Naive thymus-derived CD8-positive, alpha-beta T cell (primary cell): ENCODE measurements at regions not wholly inside any gene's neighbourhood (a gene's known extent, or its start where the extent isn't known, plus 50 kb on each side); places are given as distances from the start of the nearest gene placed in this dataset.

Experiments
- ATAC-seq, 2 donors: fragments of 150-1000 bp; cut with Tn5 transposase in 1 of 2; sonication (Bioruptor Pico), chemical (Tn5 transposase) in 1 of 2; 1 replicate in 1 of 2; 2 replicates in 1 of 2; pipeline ENCODE4 v1.10.0; 2021; ENCODE audit warnings: mild to moderate bottlenecking in 2 of 2, moderate library complexity in 2 of 2
- POLR2A ChIA-PET: fragments of 350-600 bp; sonication (Branson Sonifier 250); formaldehyde crosslinking; loops from one replicate; lab custom pipeline; 2021; ENCODE audit warnings: antibody characterized with exemption; lab: Charles Lee
- DNase-seq, 10 donors: peaks; one replicate each; pipeline versions ENCODE4 v3.0.0 to v3.0.0-alpha.2; 2020 to 2022
- H3K27ac Mint-ChIP-seq, 10 donors: one replicate each; pipeline ENCODE4 v1.8.0; 2020 to 2022; ENCODE audit warnings: mild to moderate bottlenecking in 10 of 10, mixed read lengths in 10 of 10, moderate library complexity in 4 of 10, inconsistent platforms in 1 of 10
- H3K27me3 Mint-ChIP-seq, 5 donors: one replicate each; pipeline ENCODE4 v1.8.0; 2021 to 2022; ENCODE audit warnings: mixed read lengths in 5 of 5
- H3K36me3 Mint-ChIP-seq, 3 donors: one replicate each; pipeline ENCODE4 v1.8.0; 2020 to 2022; ENCODE audit warnings: mixed read lengths in 3 of 3, mild to moderate bottlenecking in 2 of 3, inconsistent platforms in 1 of 3
- H3K4me1 Mint-ChIP-seq, 4 donors: one replicate each; pipeline ENCODE4 v1.8.0; 2021 to 2022; ENCODE audit warnings: mixed read lengths in 4 of 4
- H3K4me3 Mint-ChIP-seq, 10 donors: one replicate each; pipeline ENCODE4 v1.8.0; 2020 to 2022; ENCODE audit warnings: mild to moderate bottlenecking in 10 of 10, mixed read lengths in 10 of 10, moderate library complexity in 6 of 10, inconsistent platforms in 1 of 10
- H3K9me3 Mint-ChIP-seq, 9 donors: one replicate each; pipeline ENCODE4 v1.8.0; 2020 to 2022; ENCODE audit warnings: mixed read lengths in 9 of 9, mild to moderate bottlenecking in 3 of 9, inconsistent platforms in 1 of 9, moderate library complexity in 1 of 9

DNA sequence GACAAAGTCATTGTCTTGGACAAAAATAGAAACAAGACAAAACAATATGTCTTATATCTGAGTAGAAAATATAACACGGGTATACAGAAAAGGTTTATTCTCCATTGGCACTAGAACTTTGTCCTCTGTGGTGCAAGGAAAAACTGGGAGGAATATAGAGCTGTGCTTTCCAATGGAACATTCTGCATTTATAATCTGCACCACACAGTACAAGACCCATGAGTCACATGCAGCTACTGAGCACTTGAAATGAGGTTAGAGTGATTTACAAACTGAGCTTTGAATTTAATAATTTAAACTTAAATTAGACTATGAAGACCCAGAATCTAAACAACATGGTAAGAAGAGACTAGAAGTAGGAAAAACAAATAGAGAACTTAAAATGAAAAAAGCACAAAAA, 86.1 kb downstream of the RAP2A start:
- Mint-ChIP-seq H3K4me3 (no peak overlapping the region), H3K27ac (no peak overlapping the region), H3K36me3 (peaks cover 0 to 5% (median 0%) of the 10 kb centered on the region in 3 donors), H3K27me3 (peaks cover 6 to 15% (median 8%) of the 10 kb centered on the region in 5 donors), H3K9me3 (peaks cover 0 to 16% (median 2%) of the 10 kb centered on the region in 9 donors), H3K4me1 (no peaks in the 10 kb centered on the region)
- no peak for ATAC-seq
- POLR2A ChIA-PET, result no interaction called here
- DNase-seq, result no peak

DNA sequence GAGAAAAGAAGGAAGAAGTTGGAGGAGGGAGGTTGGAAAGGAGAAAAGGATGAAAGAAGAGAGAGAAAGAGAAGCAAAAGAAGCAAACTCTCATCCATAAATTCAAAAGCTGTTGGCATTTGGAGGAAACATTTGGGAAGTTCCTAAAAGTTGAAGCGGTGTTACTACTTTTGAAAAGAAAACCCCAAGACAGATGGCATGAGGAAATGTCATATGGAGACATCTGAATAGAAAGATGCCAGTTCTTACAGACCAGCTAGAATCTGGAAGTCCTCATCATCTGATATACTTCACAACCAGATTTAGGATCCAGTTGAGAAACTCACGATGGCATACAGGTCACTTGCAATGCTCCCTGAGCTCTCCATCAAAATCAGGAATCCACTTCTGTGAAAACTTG, 86.9 kb downstream of the RAP2A start:
- H3K4me1 Mint-ChIP-seq, result no peaks in the 10 kb centered on the region
- no peak for ATAC-seq
- H3K9me3 Mint-ChIP-seq, result peaks cover 0 to 16% (median 2%) of the 10 kb centered on the region in 9 donors
- peaks cover 0 to 5% (median 0%) of the 10 kb centered on the region in 3 donors for H3K36me3 Mint-ChIP-seq
- H3K27me3 Mint-ChIP-seq, result peaks cover 6 to 15% (median 8%) of the 10 kb centered on the region in 5 donors
- POLR2A ChIA-PET, result no interaction called here
- H3K4me3 Mint-ChIP-seq, result no peak overlapping the region
- H3K27ac Mint-ChIP-seq, result no peak overlapping the region
- DNase-seq, result no peak

DNA sequence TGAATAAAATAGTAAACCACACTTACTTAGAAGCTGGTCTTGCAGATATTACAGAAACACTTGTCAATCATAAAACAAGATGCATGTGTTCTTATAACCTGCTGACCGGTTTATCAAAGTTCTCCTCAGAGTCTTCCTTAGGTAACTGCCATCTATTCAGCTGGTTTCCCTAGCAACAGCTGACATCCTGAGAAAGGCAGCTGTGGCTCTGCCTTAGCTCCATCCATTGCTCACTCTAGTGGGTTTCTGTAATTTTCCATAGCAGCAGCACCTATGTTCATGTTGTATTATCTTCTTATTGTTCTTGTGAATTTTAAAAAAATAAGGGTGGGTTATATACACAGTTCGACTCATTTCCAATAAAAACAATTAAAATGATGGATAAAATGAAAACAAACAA, 87.8 kb downstream of the RAP2A start:
- Mint-ChIP-seq H3K4me1 (no peaks in the 10 kb centered on the region), H3K27ac (no peak overlapping the region), H3K36me3 (peaks cover 0 to 5% (median 0%) of the 10 kb centered on the region in 3 donors), H3K27me3 (peaks cover 6 to 15% (median 8%) of the 10 kb centered on the region in 5 donors), H3K9me3 (peaks cover 0 to 16% (median 2%) of the 10 kb centered on the region in 9 donors), H3K4me3 (no peak overlapping the region)
- POLR2A ChIA-PET, result no interaction called here
- ATAC-seq (no peak), DNase-seq (no peak)

DNA sequence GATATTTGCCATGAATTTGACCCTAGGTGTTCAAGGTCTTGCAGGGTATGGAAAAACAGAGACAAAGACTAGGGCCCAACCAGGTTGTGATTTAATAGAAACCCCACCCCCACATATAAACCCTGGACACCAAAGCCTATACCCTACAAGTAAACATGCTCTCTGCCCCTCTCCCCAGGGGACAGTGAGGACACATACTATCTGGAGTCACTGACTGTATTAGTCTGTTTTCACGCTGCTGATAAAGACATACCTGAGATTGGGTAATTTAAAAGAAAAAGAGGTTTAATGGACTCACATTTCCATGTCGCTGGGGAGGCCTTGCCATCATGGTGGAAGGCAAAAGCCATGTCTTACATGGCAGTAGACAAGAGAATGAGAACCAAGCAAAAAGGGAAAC, 88.3 kb downstream of the RAP2A start:
- Mint-ChIP-seq H3K9me3 (peaks cover 0 to 16% (median 2%) of the 10 kb centered on the region in 9 donors), H3K27me3 (peaks cover 6 to 15% (median 8%) of the 10 kb centered on the region in 5 donors), H3K36me3 (peaks cover 0 to 5% (median 0%) of the 10 kb centered on the region in 3 donors), H3K4me1 (no peaks in the 10 kb centered on the region), H3K27ac (no peak overlapping the region), H3K4me3 (no peak overlapping the region)
- DNase-seq (no peak), ATAC-seq (no peak)
- POLR2A ChIA-PET, result no interaction called here

DNA sequence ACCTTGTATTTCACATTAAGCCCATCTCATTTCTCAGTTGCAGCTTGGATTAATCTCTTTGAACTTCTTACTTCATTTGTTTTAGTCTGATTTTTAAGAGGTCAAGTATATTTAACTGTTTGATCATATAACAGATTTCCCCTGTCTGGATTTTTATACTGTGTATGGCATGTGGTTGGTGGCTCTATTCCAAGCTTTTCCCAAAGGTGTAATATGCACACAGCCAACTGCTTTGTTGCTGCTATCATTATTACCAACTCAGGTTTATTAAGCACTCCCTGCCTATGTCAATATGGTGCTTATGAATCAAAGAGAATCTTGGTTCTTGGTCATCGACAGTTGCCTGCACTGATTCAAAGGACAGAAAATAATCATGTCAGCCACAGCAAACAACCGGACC, 92.6 kb downstream of the RAP2A start:
- ATAC-seq (no peak), DNase-seq (no peak)
- H3K4me1 Mint-ChIP-seq, result no peaks in the 10 kb centered on the region
- H3K27me3 Mint-ChIP-seq, result peaks cover 3 to 8% (median 4%) of the 10 kb centered on the region in 5 donors
- H3K27ac Mint-ChIP-seq, result no peak overlapping the region
- no peaks in the 10 kb centered on the region for H3K36me3 Mint-ChIP-seq
- H3K4me3 Mint-ChIP-seq, result no peak overlapping the region
- POLR2A ChIA-PET, result no interaction called here
- H3K9me3 Mint-ChIP-seq, result peaks cover 0 to 16% (median 0%) of the 10 kb centered on the region in 9 donors

DNA sequence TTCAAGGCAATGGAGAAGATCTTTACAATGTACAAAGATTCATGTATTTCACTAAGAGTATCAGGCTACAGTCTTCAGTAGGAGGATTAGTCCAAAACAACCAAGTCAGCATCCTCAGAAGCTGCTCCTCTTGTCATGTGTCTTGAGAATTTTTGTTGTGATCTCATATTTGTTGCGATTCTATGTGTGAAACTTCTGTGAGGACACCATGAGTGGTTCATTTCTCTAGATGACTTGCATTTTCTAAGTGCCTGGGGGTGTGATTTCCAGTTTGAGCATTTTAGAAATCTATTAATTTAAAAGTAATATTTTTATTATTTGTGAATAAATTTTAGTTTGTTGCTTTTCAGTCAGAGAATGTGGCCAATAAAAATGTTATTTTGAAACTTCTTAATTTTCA, 94.5 kb downstream of the RAP2A start:
- no peaks in the 10 kb centered on the region for H3K4me1 Mint-ChIP-seq
- H3K9me3 Mint-ChIP-seq, result peaks cover 0 to 13% (median 0%) of the 10 kb centered on the region in 9 donors
- peaks cover 0 to 4% (median 0%) of the 10 kb centered on the region in 3 donors for H3K36me3 Mint-ChIP-seq
- DNase-seq (no peak), ATAC-seq (no peak)
- POLR2A ChIA-PET, result no interaction called here
- H3K27ac Mint-ChIP-seq, result no peak overlapping the region
- H3K27me3 Mint-ChIP-seq, result peaks cover 0 to 9% (median 3%) of the 10 kb centered on the region in 5 donors
- H3K4me3 Mint-ChIP-seq, result no peak overlapping the region

DNA sequence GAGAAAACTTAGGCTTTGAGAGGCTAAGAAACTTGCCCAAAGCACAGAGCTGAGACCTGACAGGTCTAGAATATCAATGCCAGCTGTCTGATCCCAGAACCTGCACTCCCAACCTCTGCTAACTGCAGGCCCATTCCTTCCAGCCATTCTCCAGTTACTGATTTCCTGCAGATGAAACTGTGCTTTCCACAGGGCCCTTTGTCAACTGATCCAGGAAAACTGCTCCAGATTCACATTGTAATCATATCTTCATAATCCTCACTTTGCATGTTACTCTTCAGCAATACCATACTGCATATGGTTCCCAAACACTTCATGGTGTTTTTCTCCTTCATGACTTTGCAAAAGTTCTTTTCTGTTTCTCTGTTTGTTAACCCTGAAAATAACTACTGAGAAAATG, 100.6 kb downstream of the RAP2A start:
- Mint-ChIP-seq H3K27me3 (peaks cover 0 to 9% (median 4%) of the 10 kb centered on the region in 5 donors), H3K36me3 (peaks cover 0 to 4% (median 0%) of the 10 kb centered on the region in 3 donors), H3K27ac (no peak overlapping the region), H3K4me3 (no peak overlapping the region), H3K9me3 (peaks cover 0 to 3% (median 0%) of the 10 kb centered on the region in 9 donors), H3K4me1 (no peaks in the 10 kb centered on the region)
- ATAC-seq, result no peak
- POLR2A ChIA-PET, result no interaction called here
- no peak for DNase-seq

DNA sequence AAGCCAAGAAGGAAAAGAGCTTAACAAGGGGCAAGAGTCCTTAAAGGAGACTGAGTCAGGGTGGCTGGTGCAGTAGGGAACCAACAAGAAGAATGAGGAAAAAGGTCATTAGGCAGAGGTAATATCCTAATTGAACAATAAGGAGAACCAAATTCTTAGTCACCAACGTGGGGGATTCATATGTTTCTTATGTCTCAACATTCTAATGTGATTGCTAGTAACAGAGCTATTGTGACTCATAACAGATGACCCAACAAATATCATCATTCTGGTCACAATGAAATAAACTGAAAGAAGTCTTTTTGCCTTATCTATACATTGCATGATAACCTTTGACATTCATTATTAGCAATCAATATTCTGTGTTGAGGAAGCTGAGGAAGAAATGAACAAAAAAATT, 101.6 kb downstream of the RAP2A start:
- no peak overlapping the region for H3K4me3 Mint-ChIP-seq
- no peak for DNase-seq
- H3K4me1 Mint-ChIP-seq, result no peaks in the 10 kb centered on the region
- peaks cover 0 to 3% (median 0%) of the 10 kb centered on the region in 9 donors for H3K9me3 Mint-ChIP-seq
- H3K27me3 Mint-ChIP-seq, result peaks cover 0 to 9% (median 4%) of the 10 kb centered on the region in 5 donors
- no peak overlapping the region for H3K27ac Mint-ChIP-seq
- no peak for ATAC-seq
- POLR2A ChIA-PET, result no interaction called here
- H3K36me3 Mint-ChIP-seq, result peaks cover 0 to 4% (median 0%) of the 10 kb centered on the region in 3 donors

DNA sequence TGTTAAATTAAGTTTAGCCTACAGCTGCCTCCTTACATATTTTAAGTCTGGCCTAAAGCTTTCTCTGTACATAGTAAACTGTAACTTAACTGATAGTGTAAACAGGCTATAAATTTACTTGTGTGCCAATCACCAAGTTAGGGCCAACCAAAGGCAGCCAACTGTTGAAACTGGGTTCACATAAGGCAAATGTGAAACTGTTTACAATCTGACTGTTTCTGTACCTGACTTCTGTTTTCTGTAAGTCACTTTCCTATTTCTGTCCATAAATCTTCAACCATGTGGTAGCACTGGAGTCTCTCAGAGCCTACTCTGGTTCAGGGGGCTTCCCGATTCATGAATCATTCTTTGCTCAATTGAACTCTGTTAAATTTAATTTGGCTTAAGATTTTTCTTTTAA, 103.1 kb downstream of the RAP2A start:
- POLR2A ChIA-PET, result no interaction called here
- no peaks in the 10 kb centered on the region for H3K9me3 Mint-ChIP-seq
- DNase-seq (no peak), ATAC-seq (no peak)
- peaks cover 0 to 7% (median 0%) of the 10 kb centered on the region in 5 donors for H3K27me3 Mint-ChIP-seq
- no peak overlapping the region for H3K27ac Mint-ChIP-seq
- no peaks in the 10 kb centered on the region for H3K4me1 Mint-ChIP-seq
- no peak overlapping the region for H3K4me3 Mint-ChIP-seq
- H3K36me3 Mint-ChIP-seq, result peaks cover 0 to 4% (median 0%) of the 10 kb centered on the region in 3 donors

DNA sequence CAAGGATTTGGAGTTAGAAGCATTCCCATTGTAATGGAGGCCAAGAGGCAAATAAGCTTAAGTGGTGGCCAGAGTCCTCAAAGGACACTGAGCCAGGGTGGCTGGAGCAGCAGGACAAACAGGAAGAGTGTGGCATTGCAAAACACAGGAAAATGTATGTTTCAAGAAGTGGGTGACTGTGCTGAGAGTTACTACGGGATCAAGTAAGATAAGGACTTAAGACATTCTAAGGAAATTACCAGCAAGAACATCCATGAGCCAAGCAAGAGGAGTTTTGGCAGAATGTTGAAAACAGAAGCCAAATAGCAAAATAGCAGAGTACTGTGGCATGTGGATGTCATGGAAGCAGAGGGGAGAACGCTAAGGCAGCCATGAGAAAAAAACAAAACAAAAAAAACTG, 104.2 kb downstream of the RAP2A start:
- H3K27ac Mint-ChIP-seq, result no peak overlapping the region

DNA sequence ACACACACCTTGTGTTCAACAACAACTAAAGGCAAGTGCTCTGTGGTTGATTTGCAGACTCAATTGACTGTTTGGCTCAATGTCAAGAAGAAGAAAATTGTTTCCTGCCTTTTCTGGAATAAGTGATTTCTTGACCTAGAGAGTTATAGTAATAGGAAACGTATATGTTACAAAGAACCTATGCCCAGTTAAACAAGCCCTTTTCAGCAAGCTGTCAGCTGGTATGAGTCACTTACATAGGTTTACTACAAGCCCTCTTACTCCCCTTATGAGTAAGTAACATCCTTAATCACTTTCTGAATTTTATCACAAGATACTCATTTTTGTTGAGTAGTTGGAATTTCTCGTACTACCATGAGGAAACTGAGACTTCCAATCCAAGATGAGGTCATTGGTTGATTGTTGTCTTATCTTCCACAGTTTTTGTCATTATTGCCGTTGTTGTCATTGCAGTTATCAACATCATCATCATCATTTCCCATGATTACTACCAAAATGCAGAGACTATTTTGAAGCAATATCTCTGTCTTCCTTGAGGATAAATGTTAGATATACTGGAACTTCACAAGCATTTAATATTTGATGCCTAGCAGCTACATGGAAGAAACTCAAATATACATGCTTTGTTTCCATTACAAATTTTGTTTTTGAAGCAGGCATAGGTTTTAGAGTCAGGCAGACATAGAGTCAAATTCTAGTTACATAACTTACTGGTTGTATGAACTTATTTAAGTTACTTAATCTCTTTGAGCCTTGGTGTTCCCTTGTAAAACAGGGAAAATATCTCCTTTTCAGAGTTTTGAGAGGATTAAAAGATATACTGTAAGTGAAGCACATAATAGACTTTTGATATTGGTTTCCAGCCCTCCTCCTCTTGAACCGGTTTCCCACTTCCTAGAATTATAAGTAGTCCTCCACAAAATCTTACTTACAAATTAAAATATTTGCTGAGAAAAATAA, 106.0 kb downstream of the RAP2A start:
- no peaks in the 10 kb centered on the region for H3K36me3 Mint-ChIP-seq

More for the DNA sequence above, 104.2 kb downstream of the RAP2A start:
- Mint-ChIP-seq H3K27me3 (peaks cover 0 to 7% (median 0%) of the 10 kb centered on the region in 5 donors), H3K36me3 (peaks cover 0 to 2% (median 0%) of the 10 kb centered on the region in 3 donors), H3K4me3 (no peak overlapping the region), H3K4me1 (no peaks in the 10 kb centered on the region), H3K9me3 (no peaks in the 10 kb centered on the region)
- POLR2A ChIA-PET, result no interaction called here
- no peak for ATAC-seq
- no peak for DNase-seq

DNA sequence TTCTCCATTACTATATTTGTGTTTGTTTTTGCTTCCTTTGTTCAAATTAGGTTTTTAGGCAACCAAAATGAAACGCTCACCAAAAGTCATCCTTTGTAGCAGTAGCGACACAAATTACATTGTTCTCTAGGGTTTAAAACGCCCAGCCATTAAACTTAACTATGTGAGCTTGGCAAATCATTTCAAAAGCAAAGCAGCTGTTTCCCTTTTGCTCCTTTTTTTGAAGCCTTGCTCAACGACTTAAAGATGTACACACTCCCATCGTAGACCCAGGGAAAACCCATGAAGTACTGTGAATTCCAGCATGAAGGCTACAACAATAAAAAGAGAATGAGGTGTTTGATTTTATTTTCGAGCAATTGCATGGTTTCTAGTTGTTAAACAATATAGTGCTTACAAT, 106.7 kb downstream of the RAP2A start:
- H3K4me1 Mint-ChIP-seq, result no peaks in the 10 kb centered on the region
- H3K4me3 Mint-ChIP-seq, result no peak overlapping the region
- no peak for DNase-seq
- no peak for ATAC-seq
- peaks cover 0 to 11% (median 5%) of the 10 kb centered on the region in 5 donors for H3K27me3 Mint-ChIP-seq
- H3K27ac Mint-ChIP-seq, result no peak overlapping the region
- POLR2A ChIA-PET, result no interaction called here
- H3K9me3 Mint-ChIP-seq, result no peaks in the 10 kb centered on the region
- H3K36me3 Mint-ChIP-seq, result no peaks in the 10 kb centered on the region

More for the DNA sequence above, 106.0 kb downstream of the RAP2A start:
- H3K27ac Mint-ChIP-seq, result no peak overlapping the region
- no peak overlapping the region for H3K4me3 Mint-ChIP-seq
- POLR2A ChIA-PET, result no interaction called here
- no peak for ATAC-seq
- H3K27me3 Mint-ChIP-seq, result peaks cover 0 to 11% (median 5%) of the 10 kb centered on the region in 5 donors
- no peaks in the 10 kb centered on the region for H3K9me3 Mint-ChIP-seq
- H3K4me1 Mint-ChIP-seq, result no peaks in the 10 kb centered on the region
- no peak for DNase-seq

DNA sequence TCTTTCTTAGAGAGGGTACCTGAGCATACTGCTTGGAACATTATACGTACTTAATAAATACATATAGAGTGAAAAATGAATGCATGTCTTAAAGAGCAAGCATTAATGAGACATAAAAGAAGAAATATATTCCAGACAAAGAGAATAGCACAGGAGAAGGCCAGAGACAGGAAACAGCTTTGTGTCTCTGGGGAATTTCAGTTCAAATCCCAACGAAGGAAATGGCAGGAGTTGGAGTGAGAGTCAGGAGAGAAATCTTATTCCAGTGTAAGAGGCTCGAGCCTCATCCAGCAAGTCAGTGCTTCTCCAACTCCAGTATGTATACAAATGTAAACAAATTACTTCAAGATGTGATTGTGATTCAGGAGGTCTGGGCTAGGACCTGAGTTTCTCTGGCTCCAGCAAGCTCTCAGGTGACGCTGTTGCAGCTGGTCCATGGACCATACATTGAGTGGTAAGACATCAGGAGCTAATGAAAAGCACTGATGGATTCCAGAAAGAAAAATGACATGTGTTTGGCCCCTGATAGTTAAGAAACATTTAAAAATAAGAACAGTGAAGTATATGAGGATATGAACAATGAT, 108.2 kb downstream of the RAP2A start:
- DNase-seq (no peak), ATAC-seq (no peak)
- H3K9me3 Mint-ChIP-seq, result no peaks in the 10 kb centered on the region
- peaks cover 0 to 11% (median 5%) of the 10 kb centered on the region in 4 donors for H3K4me1 Mint-ChIP-seq
- POLR2A ChIA-PET, result no interaction called here
- peaks cover 0 to 16% (median 6%) of the 10 kb centered on the region in 5 donors for H3K27me3 Mint-ChIP-seq
- no peak overlapping the region for H3K4me3 Mint-ChIP-seq
- H3K36me3 Mint-ChIP-seq, result no peaks in the 10 kb centered on the region
- H3K27ac Mint-ChIP-seq, result no peak overlapping the region
